Smooth muscle cell (in vitro differentiated cells): ENCODE measurements at regions not wholly inside any gene's neighbourhood (a gene's known extent, or its start where the extent isn't known, plus 50 kb on each side); places are given as distances from the start of the nearest gene placed in this dataset.

Experiments used
- DNase-seq: peaks from one replicate; lab custom pipeline; 2025; ENCODE audit not compliant: unreplicated experiment; lab: John Stamatoyannopoulos, UW
- H2AFZ ChIP-seq: fragments of 200-600 bp; sonication (generic); 2 replicates; pipeline ENCODE4 v1.6.0; 2016; ENCODE audit warnings: antibody characterized with exemption, low read depth, mild to moderate bottlenecking
- H3F3A ChIP-seq: fragments of 200-600 bp; sonication (generic); 2 replicates; pipeline ENCODE4 v1.6.0; 2017; ENCODE audit warnings: antibody characterized with exemption, low read depth
- H3K27ac ChIP-seq: fragments of 200-600 bp; sonication (generic); 2 replicates; pipeline ENCODE4 v1.5.1; 2016; ENCODE audit warnings: low read depth, mild to moderate bottlenecking
- H3K27me3 ChIP-seq: fragments of 200-600 bp; sonication (generic); 2 replicates; pipeline ENCODE4 v1.6.1; 2016; ENCODE audit warnings: low read depth, mild to moderate bottlenecking
- H3K36me3 ChIP-seq: fragments of 200-600 bp; sonication (generic); 2 replicates; pipeline ENCODE4 v1.5.1; 2016; ENCODE audit warnings: low read depth
- H3K4me1 ChIP-seq: fragments of 200-600 bp; sonication (generic); 2 replicates; pipeline ENCODE4 v1.5.1; 2016; ENCODE audit warnings: low read depth
- H3K4me2 ChIP-seq: fragments of 200-600 bp; sonication (generic); 2 replicates; pipeline ENCODE4 v1.6.0; 2016; ENCODE audit warnings: mild to moderate bottlenecking
- H3K4me3 ChIP-seq: fragments of 200-600 bp; sonication (generic); 2 replicates; pipeline ENCODE4 v1.5.1; 2016; ENCODE audit warnings: mild to moderate bottlenecking
- H3K79me2 ChIP-seq: fragments of 200-600 bp; sonication (generic); 2 replicates; pipeline ENCODE4 v1.6.0; 2016; ENCODE audit warnings: low read depth, mild to moderate bottlenecking
- H3K9ac ChIP-seq: fragments of 200-600 bp; sonication (generic); 2 replicates; pipeline ENCODE4 v1.6.0; 2016; ENCODE audit warnings: low read depth
- H3K9me3 ChIP-seq: fragments of 200-600 bp; sonication (generic); replicated peaks from 2 replicates; pipeline ENCODE4 v1.5.1; 2016; ENCODE audit warnings: low read depth
- H4K20me1 ChIP-seq: fragments of 200-600 bp; sonication (generic); 2 replicates; pipeline ENCODE4 v1.6.0; 2016; ENCODE audit warnings: low read depth
- CTCF ChIP-seq: fragments of 200-600 bp; sonication (generic); IDR thresholded peaks from 2 replicates; pipeline ENCODE4 v1.5.1; 2017; ENCODE audit warnings: borderline replicate concordance, mild to moderate bottlenecking, antibody characterized with exemption; ENCODE audit not compliant: insufficient read depth, poor library complexity, severe bottlenecking
- WGBS: methylation state at CpG from one replicate; pipeline ENCODE4 v1.1.7; 2016; ENCODE audit warnings: low lambda C conversion rate; 5-methylcytosine and 5-hydroxymethylcytosine counted together

- H3K36me3 ChIP-seq = no peaks in the 10 kb centered on the region
- H3F3A ChIP-seq = no peaks in the 10 kb centered on the region
- no peaks in the 10 kb centered on the region for H3K4me1 ChIP-seq
- no peaks in the 10 kb centered on the region for H3K79me2 ChIP-seq
- H3K9ac ChIP-seq = no peak overlapping the region
- no peaks in the 10 kb centered on the region for H4K20me1 ChIP-seq
- H3K27me3 ChIP-seq = peaks cover 11% of the 10 kb centered on the region
- no peak overlapping the region for H3K4me3 ChIP-seq
- TF ChIP-seq CTCF = no peak
- no peak for DNase-seq
- H3K27ac ChIP-seq = no peak overlapping the region
- H2AFZ ChIP-seq = no peak overlapping the region
- no peaks in the 10 kb centered on the region for H3K9me3 ChIP-seq
- no peak overlapping the region for H3K4me2 ChIP-seq
- WGBS = 98% methylated on average over 2 of the region's 2 CpGs
Observed at GRCh38 chr9:13728131-13728530, 448.6 kb upstream of the MPDZ start.

- Histone ChIP-seq H3K27ac (no peak overlapping the region), H3K79me2 (no peaks in the 10 kb centered on the region), H3K9ac (no peak overlapping the region), H3K4me1 (no peaks in the 10 kb centered on the region), H3F3A (no peaks in the 10 kb centered on the region), H3K27me3 (peaks cover 9% of the 10 kb centered on the region), H3K9me3 (peaks cover 10% of the 10 kb centered on the region), H3K4me2 (no peak overlapping the region), H3K36me3 (no peaks in the 10 kb centered on the region), H3K4me3 (no peak overlapping the region), H4K20me1 (no peaks in the 10 kb centered on the region), H2AFZ (no peak overlapping the region)
- 86% methylated on average over 2 of the region's 2 CpGs for WGBS
- no peak for TF ChIP-seq CTCF
- DNase-seq = no peak
Observed at GRCh38 chr9:13726746-13727145, 447.3 kb upstream of the MPDZ start.

DNA sequence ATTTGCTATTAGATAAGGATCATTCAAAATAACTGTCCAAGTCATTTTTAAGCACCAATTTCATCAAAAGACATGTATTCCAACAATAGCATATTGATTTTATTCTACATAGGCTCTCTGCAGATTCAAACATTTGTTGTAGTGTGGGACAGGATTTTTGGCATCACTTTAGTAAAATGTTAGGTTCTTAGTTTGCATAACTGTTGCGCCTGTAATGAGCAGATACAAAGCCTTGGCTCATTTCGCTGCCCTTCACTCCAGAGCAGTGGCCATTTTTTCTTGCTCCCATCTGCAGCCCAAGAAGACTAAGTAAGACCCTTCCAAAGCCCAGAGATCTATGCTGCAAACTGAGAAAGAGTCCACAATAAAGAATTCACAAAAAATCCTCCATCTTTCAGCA, 446.0 kb upstream of the MPDZ start:
- no peaks in the 10 kb centered on the region for H3K79me2 ChIP-seq
- 98% methylated on average over 2 of the region's 2 CpGs for WGBS
- H2AFZ ChIP-seq = no peak overlapping the region
- no peaks in the 10 kb centered on the region for H3K4me1 ChIP-seq
- no peaks in the 10 kb centered on the region for H4K20me1 ChIP-seq
- H3K4me2 ChIP-seq = no peak overlapping the region
- TF ChIP-seq CTCF = no peak
- H3K36me3 ChIP-seq = no peaks in the 10 kb centered on the region
- no peak overlapping the region for H3K4me3 ChIP-seq
- H3K27ac ChIP-seq = no peak overlapping the region
- H3K9me3 ChIP-seq = peaks cover 10% of the 10 kb centered on the region
- no peak for DNase-seq
- H3F3A ChIP-seq = no peaks in the 10 kb centered on the region
- H3K27me3 ChIP-seq = peaks cover 9% of the 10 kb centered on the region
- no peak overlapping the region for H3K9ac ChIP-seq

- Histone ChIP-seq H3K27ac (no peak overlapping the region), H3K4me1 (no peaks in the 10 kb centered on the region), H4K20me1 (no peaks in the 10 kb centered on the region), H3K79me2 (no peaks in the 10 kb centered on the region), H3F3A (no peaks in the 10 kb centered on the region), H3K4me3 (no peak overlapping the region), H3K27me3 (peaks cover 2% of the 10 kb centered on the region), H2AFZ (no peak overlapping the region), H3K4me2 (no peak overlapping the region), H3K9ac (no peak overlapping the region), H3K9me3 (peaks cover 10% of the 10 kb centered on the region), H3K36me3 (no peaks in the 10 kb centered on the region)
- no peak for DNase-seq
- 89% methylated on average over 1 of the region's 1 CpG for WGBS
- no peak for TF ChIP-seq CTCF
Observed at GRCh38 chr9:13721481-13722235, 442.2 kb upstream of the MPDZ start.
